ENCODE measurements at regions not wholly inside any gene's neighbourhood (a gene's known extent, or its start where the extent isn't known, plus 50 kb on each side); places are given as distances from the start of the nearest gene placed in this dataset.

DNA sequence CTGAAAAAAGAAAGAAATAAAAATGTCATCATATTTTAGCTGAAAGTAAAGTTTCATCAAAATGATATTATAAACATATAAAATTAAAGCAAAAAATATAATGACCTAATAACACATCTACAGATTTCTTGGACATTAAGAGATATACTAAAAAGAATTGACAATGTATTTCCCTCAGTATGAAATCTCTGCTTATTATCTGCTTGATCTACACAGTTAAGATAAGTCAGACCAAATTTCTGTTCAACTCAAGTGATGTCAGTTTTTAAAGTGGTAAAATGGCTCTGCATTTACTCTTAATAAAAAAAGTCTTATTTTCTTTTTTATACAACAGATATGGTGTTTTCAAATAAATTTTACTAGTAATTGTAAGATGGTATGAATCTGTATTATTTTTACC is 159.4 kb upstream of the SEMA3A start (continued):
- TF ChIP-seq FOSL2 (IDR thresholded peaks at IDR 0.05) (no peak), FOSL2 (CRISPR knock-in tag; IDR thresholded peaks at IDR 0.05) (no peak), POLR2AphosphoS2 (conservative IDR thresholded peaks at IDR 0.05; ENCODE audit: low read length) (no peak), TFCP2L1 (CRISPR knock-in tag; IDR thresholded peaks at IDR 0.05) (no peak), ESRRA (IDR thresholded peaks at IDR 0.05; ENCODE audit: borderline replicate concordance, low read length) (no peak), TP53 (CRISPR knock-in tag; IDR thresholded peaks at IDR 0.05) (no peak)

DNA sequence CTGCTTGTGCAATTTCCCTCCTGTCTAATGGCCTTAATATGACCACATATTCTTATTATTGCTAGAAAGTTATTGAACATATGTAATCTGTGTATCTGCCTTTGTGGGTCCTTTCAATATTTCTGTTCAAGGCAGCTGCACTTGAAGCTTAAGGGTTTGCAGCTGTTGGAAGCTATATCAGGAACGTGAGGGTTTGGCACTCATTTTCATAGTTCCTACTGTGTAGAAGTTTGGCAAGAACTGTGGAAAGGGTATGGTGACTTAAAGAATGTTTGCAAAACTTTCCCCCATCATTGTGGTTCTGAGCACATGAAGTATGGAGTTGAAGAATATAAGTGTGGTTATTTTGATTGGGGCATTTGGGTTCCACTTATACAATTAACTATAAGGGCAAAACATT is 144.7 kb upstream of the SEMA3A start:
- DNase-seq (ENCODE audit: low read depth in 1 of 2, low spot score in 1 of 2) (no peak), FAIRE-seq (no peak), ATAC-seq (no peak)
- 88% methylated on average over 1 of the region's 1 CpG for WGBS (ENCODE audit: missing lambda C conversion rate)
- TF ChIP-seq JUN (IDR thresholded peaks at IDR 0.05) (no peak), BHLHE40 (IDR thresholded peaks at IDR 0.05; ENCODE audit: low read depth, low read length) (no peak), EHF (CRISPR knock-in tag; IDR thresholded peaks at IDR 0.05) (no peak), RNF2 (IDR thresholded peaks at IDR 0.05; ENCODE audit: borderline replicate concordance, low read depth) (no peak), RARB (CRISPR knock-in tag; IDR thresholded peaks at IDR 0.05) (no peak), CEBPB (IDR thresholded peaks at IDR 0.05) (no peak), MAZ (IDR thresholded peaks at IDR 0.05; ENCODE audit: borderline replicate concordance, low read depth, low read length) (no peak), CHD4 (IDR thresholded peaks at IDR 0.05; ENCODE audit: borderline replicate concordance) (no peak), MAFK (IDR thresholded peaks at IDR 0.05; ENCODE audit: partially characterized antibody) (no peak), EHMT2 (IDR thresholded peaks at IDR 0.05; ENCODE audit: low read depth) (no peak), ZC3H11A (IDR thresholded peaks at IDR 0.05) (no peak)
- TF ChIP-seq, protein P1, sequence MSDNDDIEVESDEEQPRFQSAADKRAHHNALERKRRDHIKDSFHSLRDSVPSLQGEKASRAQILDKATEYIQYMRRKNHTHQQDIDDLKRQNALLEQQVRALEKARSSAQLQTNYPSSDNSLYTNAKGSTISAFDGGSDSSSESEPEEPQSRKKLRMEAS (IDR thresholded peaks at IDR 0.05), result no peak
- TF ChIP-seq, protein P2, sequence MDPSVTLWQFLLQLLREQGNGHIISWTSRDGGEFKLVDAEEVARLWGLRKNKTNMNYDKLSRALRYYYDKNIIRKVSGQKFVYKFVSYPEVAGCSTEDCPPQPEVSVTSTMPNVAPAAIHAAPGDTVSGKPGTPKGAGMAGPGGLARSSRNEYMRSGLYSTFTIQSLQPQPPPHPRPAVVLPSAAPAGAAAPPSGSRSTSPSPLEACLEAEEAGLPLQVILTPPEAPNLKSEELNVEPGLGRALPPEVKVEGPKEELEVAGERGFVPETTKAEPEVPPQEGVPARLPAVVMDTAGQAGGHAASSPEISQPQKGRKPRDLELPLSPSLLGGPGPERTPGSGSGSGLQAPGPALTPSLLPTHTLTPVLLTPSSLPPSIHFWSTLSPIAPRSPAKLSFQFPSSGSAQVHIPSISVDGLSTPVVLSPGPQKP (IDR thresholded peaks at IDR 0.05; ENCODE audit: low read depth, low read length), result no peak
- TF ChIP-seq, protein P3, sequence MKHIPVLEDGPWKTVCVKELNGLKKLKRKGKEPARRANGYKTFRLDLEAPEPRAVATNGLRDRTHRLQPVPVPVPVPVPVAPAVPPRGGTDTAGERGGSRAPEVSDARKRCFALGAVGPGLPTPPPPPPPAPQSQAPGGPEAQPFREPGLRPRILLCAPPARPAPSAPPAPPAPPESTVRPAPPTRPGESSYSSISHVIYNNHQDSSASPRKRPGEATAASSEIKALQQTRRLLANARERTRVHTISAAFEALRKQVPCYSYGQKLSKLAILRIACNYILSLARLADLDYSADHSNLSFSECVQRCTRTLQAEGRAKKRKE (CRISPR knock-in tag; IDR thresholded peaks at IDR 0.05; ENCODE audit: low read depth), result no peak
- Histone ChIP-seq H3K9me3 (no peaks in the 10 kb centered on the region), H3K4me2 (no peak overlapping the region), H3K27ac (no peak overlapping the region), H3K4me1 (no peaks in the 10 kb centered on the region), H3K4me3 (no peak overlapping the region)
- POLR2A ChIA-PET, result no interaction called here
- CTCF ChIA-PET, result no interaction called here

DNA sequence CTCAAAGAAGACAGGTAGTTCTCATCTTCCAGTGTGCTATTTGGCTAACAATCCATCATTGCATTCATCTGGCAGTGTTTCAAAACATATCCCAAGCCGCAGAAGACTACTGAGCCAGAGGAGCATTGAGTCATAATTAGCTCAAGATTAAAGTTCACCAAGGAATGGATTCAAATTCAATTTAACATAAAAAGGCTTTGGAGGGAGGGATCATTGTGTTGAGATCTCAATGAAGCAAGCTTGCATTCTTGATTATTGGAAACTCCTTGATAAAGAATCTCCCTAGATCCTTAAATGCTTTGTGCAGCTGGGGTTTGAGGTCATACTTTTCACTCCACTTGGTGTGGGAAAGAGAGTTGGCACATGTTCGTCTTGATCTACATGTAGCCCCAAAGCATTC is 142.8 kb upstream of the SEMA3A start:
- Histone ChIP-seq H3K9me3 (no peaks in the 10 kb centered on the region), H3K27ac (no peak overlapping the region), H3K4me1 (no peaks in the 10 kb centered on the region), H3K4me3 (no peak overlapping the region), H3K4me2 (no peak overlapping the region)
- ChIA-PET POLR2A (no interaction called here), CTCF (no interaction called here)
- TF ChIP-seq RARB (CRISPR knock-in tag; IDR thresholded peaks at IDR 0.05) (no peak), EHMT2 (IDR thresholded peaks at IDR 0.05; ENCODE audit: low read depth) (no peak), CEBPB (IDR thresholded peaks at IDR 0.05) (no peak), RFX5 (IDR thresholded peaks at IDR 0.05) (no peak), SMC3 (IDR thresholded peaks at IDR 0.05) (no peak), NPAS2 (CRISPR knock-in tag; IDR thresholded peaks at IDR 0.05; ENCODE audit: borderline replicate concordance) (no peak), HOXB5 (CRISPR knock-in tag; IDR thresholded peaks at IDR 0.05) (no peak), GATA3 (IDR thresholded peaks at IDR 0.05; ENCODE audit: borderline replicate concordance) (no peak), TFCP2L1 (CRISPR knock-in tag; IDR thresholded peaks at IDR 0.05) (no peak), RCOR1 (IDR thresholded peaks at IDR 0.05; ENCODE audit: low read depth, low read length) (no peak), MAFK (IDR thresholded peaks at IDR 0.05; ENCODE audit: partially characterized antibody) (no peak), CHD4 (IDR thresholded peaks at IDR 0.05; ENCODE audit: borderline replicate concordance) (no peak), JUNB (IDR thresholded peaks at IDR 0.05) (no peak), HDAC2 (IDR thresholded peaks at IDR 0.05) (no peak)
- TF ChIP-seq, protein P4, sequence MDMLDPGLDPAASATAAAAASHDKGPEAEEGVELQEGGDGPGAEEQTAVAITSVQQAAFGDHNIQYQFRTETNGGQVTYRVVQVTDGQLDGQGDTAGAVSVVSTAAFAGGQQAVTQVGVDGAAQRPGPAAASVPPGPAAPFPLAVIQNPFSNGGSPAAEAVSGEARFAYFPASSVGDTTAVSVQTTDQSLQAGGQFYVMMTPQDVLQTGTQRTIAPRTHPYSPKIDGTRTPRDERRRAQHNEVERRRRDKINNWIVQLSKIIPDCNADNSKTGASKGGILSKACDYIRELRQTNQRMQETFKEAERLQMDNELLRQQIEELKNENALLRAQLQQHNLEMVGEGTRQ (IDR thresholded peaks at IDR 0.05), result no peak
- TF ChIP-seq, protein P5, sequence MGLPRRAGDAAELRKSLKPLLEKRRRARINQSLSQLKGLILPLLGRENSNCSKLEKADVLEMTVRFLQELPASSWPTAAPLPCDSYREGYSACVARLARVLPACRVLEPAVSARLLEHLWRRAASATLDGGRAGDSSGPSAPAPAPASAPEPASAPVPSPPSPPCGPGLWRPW (IDR thresholded peaks at IDR 0.05), result no peak
- TF ChIP-seq, protein P6, sequence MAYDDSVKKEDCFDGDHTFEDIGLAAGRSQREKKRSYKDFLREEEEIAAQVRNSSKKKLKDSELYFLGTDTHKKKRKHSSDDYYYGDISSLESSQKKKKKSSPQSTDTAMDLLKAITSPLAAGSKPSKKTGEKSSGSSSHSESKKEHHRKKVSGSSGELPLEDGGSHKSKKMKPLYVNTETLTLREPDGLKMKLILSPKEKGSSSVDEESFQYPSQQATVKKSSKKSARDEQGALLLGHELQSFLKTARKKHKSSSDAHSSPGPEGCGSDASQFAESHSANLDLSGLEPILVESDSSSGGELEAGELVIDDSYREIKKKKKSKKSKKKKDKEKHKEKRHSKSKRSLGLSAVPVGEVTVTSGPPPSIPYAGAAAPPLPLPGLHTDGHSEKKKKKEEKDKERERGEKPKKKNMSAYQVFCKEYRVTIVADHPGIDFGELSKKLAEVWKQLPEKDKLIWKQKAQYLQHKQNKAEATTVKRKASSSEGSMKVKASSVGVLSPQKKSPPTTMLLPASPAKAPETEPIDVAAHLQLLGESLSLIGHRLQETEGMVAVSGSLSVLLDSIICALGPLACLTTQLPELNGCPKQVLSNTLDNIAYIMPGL (CRISPR knock-in tag; IDR thresholded peaks at IDR 0.05; ENCODE audit: borderline replicate concordance), result no peak
- 56% methylated on average over 2 of the region's 2 CpGs for WGBS (ENCODE audit: missing lambda C conversion rate)
- FAIRE-seq (no peak), DNase-seq (ENCODE audit: low read depth in 1 of 2, low spot score in 1 of 2) (no peak), ATAC-seq (no peak)
